ENCODE measurements at regions not wholly inside any gene's neighbourhood (a gene's known extent, or its start where the extent isn't known, plus 50 kb on each side); places are given as distances from the start of the nearest gene placed in this dataset.
A peak's percentile ranks its signal among the peaks of the same experiment; 100 is the strongest.

- H3K4me3 ChIP-seq (ENCODE audit: low read length, poor library complexity, severe bottlenecking) = no peak overlapping the region
- H3F3A ChIP-seq (ENCODE audit: low read depth) = no peaks in the 10 kb centered on the region
Observed at GRCh38 chr6:134502614-134503549, 185.0 kb upstream of the SGK1 start.

DNA sequence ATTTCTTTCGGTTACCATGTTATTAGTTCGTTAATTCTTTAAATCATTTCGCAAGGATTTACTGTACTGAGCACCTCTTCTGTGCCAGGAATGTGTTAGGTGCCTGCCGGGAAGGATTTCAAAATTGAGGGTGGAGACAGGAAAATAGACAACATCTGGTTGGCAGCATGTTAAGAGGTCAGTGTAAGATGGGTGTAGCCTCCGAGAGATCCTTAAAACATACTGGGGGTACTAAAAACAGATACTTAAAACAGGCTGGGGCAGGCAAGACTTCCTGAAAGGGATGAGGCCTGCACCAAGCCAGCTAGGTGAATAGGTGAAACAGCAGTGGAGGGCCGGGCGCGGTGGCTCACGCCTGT, 178.0 kb upstream of the SGK1 start:
- no peaks in the 10 kb centered on the region for H3K9me3 ChIP-seq (ENCODE audit: insufficient read depth, low read depth, low read length)
- no peak overlapping the region for H3K9ac ChIP-seq (ENCODE audit: low read depth, low read length, poor library complexity, severe bottlenecking)
- H3K79me2 ChIP-seq (ENCODE audit: insufficient read depth, low read length) = no peaks in the 10 kb centered on the region
- H3K4me1 ChIP-seq (ENCODE audit: insufficient read depth, low read length, poor library complexity, severe bottlenecking) = no peaks in the 10 kb centered on the region
- H2AFZ ChIP-seq (ENCODE audit: low read length) = no peak overlapping the region
- TF ChIP-seq CTCF (conservative IDR thresholded peaks at IDR 0.05; ENCODE audit: low read length) (no peak), EZH2phosphoT487 (IDR thresholded peaks at IDR 0.05; ENCODE audit: borderline replicate concordance) (no peak)
- no peaks in the 10 kb centered on the region for H3K36me3 ChIP-seq (ENCODE audit: insufficient read depth, low read length)
- no peak overlapping the region for H3K4me2 ChIP-seq (ENCODE audit: low read depth, low read length, poor library complexity, severe bottlenecking)
- H3K4me3 ChIP-seq (ENCODE audit: low read length, poor library complexity, severe bottlenecking) = no peak overlapping the region
- H3F3A ChIP-seq (ENCODE audit: low read depth) = no peaks in the 10 kb centered on the region
- no peaks in the 10 kb centered on the region for H4K20me1 ChIP-seq (ENCODE audit: insufficient read depth, low read length, poor library complexity, severe bottlenecking)
- H3K27me3 ChIP-seq (ENCODE audit: insufficient read depth, low read length, poor library complexity, severe bottlenecking) = no peaks in the 10 kb centered on the region
- no peaks in the 10 kb centered on the region for H3K9me2 ChIP-seq (replicated peaks; ENCODE audit: low read depth, low read length)

More at GRCh38 chr6:134502614-134503549, 185.0 kb upstream of the SGK1 start:
- no peaks in the 10 kb centered on the region for H3K36me3 ChIP-seq (ENCODE audit: insufficient read depth, low read length)
- H4K20me1 ChIP-seq (ENCODE audit: insufficient read depth, low read length, poor library complexity, severe bottlenecking) = no peaks in the 10 kb centered on the region
- no peak overlapping the region for H3K4me2 ChIP-seq (ENCODE audit: low read depth, low read length, poor library complexity, severe bottlenecking)
- H2AFZ ChIP-seq (ENCODE audit: low read length) = peak overlapping the region; percentile 89
- no peak for TF ChIP-seq EZH2phosphoT487 (IDR thresholded peaks at IDR 0.05; ENCODE audit: borderline replicate concordance)
- H3K9ac ChIP-seq (ENCODE audit: low read depth, low read length, poor library complexity, severe bottlenecking) = no peak overlapping the region
- H3K27me3 ChIP-seq (ENCODE audit: insufficient read depth, low read length, poor library complexity, severe bottlenecking) = no peaks in the 10 kb centered on the region
- no peaks in the 10 kb centered on the region for H3K9me3 ChIP-seq (ENCODE audit: insufficient read depth, low read depth, low read length)
- H3K9me2 ChIP-seq (replicated peaks; ENCODE audit: low read depth, low read length) = no peaks in the 10 kb centered on the region
- H3K4me1 ChIP-seq (ENCODE audit: insufficient read depth, low read length, poor library complexity, severe bottlenecking) = peaks cover 4% of the 10 kb centered on the region
- no peaks in the 10 kb centered on the region for H3K79me2 ChIP-seq (ENCODE audit: insufficient read depth, low read length)

- no peak for TF ChIP-seq EZH2phosphoT487 (IDR thresholded peaks at IDR 0.05; ENCODE audit: borderline replicate concordance)
- no peak for TF ChIP-seq CTCF (conservative IDR thresholded peaks at IDR 0.05; ENCODE audit: low read length)
- H3K4me2 ChIP-seq (ENCODE audit: low read depth, low read length, poor library complexity, severe bottlenecking) = no peak overlapping the region
- no peaks in the 10 kb centered on the region for H3K27me3 ChIP-seq (ENCODE audit: insufficient read depth, low read length, poor library complexity, severe bottlenecking)
- no peak overlapping the region for H2AFZ ChIP-seq (ENCODE audit: low read length)
- H3K4me3 ChIP-seq (ENCODE audit: low read length, poor library complexity, severe bottlenecking) = no peak overlapping the region
- no peaks in the 10 kb centered on the region for H3K79me2 ChIP-seq (ENCODE audit: insufficient read depth, low read length)
- no peaks in the 10 kb centered on the region for H4K20me1 ChIP-seq (ENCODE audit: insufficient read depth, low read length, poor library complexity, severe bottlenecking)
- H3K4me1 ChIP-seq (ENCODE audit: insufficient read depth, low read length, poor library complexity, severe bottlenecking) = no peaks in the 10 kb centered on the region
- no peaks in the 10 kb centered on the region for H3F3A ChIP-seq (ENCODE audit: low read depth)
- H3K9me2 ChIP-seq (replicated peaks; ENCODE audit: low read depth, low read length) = no peaks in the 10 kb centered on the region
- H3K9me3 ChIP-seq (ENCODE audit: insufficient read depth, low read depth, low read length) = no peaks in the 10 kb centered on the region
- no peak overlapping the region for H3K9ac ChIP-seq (ENCODE audit: low read depth, low read length, poor library complexity, severe bottlenecking)
- H3K36me3 ChIP-seq (ENCODE audit: insufficient read depth, low read length) = no peaks in the 10 kb centered on the region
Observed at GRCh38 chr6:134495203-134495889, 177.4 kb upstream of the SGK1 start.

Measured in Loucy (cell line).